GM18507 (cell line): ENCODE measurements at regions not wholly inside any gene's neighbourhood (a gene's known extent, or its start where the extent isn't known, plus 50 kb on each side); places are given as distances from the start of the nearest gene placed in this dataset.
A peak's percentile ranks its signal among the peaks of the same experiment; 100 is the strongest.
"Not testable (repeated sequence)": the region's sequence is repeated elsewhere in the genome, so short reads cannot be mapped to it uniquely, and the experiment has no call there.

ENCODE experiments used
- DNase-seq: peaks from one replicate; pipeline ENCODE4 v3.0.0; 2011; ENCODE audit warnings: low read depth; ENCODE audit not compliant: insufficient read length; ENCODE audit errors: extremely low spot score
- FAIRE-seq: peaks from 2 replicates; lab custom pipeline; 2011; peaks lifted over from hg19 to GRCh38; lab: Jason Lieb, UNC

DNA sequence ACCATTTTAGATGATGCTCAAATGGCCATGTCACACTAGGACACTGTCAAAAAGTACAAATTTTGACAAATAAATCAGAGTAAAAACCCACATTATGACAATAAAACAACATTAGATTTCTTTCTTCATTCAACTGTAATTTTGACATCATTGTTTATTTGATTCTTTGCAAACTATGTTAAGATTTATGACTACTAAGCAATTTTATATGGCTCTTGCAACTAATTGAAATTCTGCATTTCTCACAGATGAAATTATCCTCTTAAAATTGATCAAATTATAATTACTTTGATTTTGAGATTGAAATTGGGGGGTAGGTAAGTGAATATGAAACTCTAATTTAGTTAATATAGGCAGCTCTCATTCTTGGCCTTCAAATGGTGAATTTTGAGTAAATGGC, 59.8 kb downstream of the ATOH1 start:
- DNase-seq (no peak), FAIRE-seq (no peak)

DNA sequence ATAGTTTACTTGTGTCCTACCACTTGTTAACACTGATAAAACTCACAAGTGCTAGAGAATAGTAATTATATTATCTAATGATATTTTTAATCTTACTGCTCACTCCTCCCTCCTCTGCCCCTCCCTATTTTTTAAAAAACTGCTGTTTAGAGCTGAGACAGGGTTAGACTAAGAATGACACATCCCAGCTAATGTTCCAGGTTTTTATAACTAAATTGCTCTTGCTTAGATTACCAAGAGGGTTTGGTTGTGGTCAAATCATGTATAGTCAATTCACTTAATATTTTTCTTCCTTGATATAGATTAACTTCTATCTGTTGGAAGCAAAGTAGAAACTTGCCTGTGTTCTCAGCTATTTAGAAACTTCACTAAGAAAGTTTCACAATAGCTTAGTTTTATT, 60.2 kb downstream of the ATOH1 start:
- DNase-seq (no peak), FAIRE-seq (no peak)

DNA sequence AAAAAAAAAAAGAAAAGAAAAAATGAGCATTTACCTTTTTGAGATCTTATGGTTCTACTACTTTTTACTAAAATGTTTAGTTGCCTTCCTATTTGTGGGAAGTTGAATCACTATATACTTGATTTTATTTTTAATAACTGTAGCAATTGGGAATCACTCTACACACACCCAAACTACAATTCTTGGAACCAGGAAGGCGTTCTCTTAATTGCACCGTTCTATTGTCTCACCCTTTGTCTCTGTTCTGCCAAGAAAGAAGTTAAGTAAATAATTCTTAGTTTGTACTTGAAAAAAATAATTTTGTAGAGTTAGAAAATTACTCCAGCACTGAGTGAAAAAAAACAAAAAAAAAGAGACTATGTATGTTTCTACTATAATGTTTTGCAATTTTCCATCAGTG, 62.7 kb downstream of the ATOH1 start:
- no peak for FAIRE-seq

DNA sequence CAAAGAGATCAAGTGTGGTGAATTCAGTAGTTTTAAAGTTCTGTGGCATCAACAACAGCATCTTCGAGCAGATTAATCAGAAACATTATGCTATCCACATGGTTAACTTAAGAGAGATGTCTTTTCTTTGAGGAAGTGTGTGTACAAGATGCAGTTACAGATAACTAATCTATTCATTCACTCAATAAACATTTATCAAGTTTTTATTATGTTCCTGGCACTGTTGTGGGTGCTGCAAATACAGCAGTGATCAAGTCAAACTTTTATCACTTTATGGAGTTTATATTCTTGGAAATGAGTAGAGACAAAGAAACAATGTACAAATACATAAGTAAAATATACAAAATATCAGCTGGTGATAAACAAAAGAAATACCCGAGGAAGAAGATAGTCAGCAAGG, 66.4 kb downstream of the ATOH1 start:
- no peak for FAIRE-seq

More for the DNA sequence above, 62.7 kb downstream of the ATOH1 start:
- DNase-seq, result no peak

DNA sequence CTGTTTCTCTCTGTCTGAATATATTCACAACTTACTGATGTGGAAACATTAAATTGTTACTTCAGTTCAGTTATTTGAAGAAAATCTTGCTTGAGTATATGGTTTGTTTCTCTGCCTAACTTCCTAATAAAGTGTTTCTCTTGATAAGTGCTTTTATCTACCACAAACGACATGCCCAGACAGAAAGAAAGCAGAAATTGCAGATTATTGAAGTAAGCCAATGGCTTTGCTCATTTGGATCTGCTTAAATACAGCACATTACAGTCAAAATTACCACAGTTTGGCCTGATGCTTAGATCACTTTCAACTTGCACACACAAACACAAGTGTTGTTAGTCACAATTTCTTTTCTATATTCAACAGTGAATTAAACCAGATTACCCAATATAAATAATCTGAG, 68.0 kb downstream of the ATOH1 start:
- DNase-seq (no peak), FAIRE-seq (no peak)

More for the DNA sequence above, 66.4 kb downstream of the ATOH1 start:
- DNase-seq, result no peak

DNA sequence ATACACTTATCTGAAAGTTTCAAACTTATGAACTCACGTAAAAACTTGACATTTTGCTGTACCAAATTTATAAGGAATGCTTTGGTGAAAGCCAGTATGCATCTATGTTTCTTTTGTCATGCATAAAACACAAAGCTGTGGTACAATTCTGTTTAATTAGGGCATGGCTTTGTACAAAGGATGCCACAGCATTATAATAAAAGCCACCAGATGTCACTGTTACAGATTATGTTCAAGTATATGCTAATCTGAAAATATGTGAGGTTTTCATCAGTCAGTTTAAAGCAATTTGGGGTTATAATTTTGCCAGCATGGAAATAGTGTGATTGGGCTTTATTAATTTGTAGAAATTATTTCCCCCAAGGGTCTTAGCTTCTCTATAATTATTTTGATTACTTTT, 69.0 kb downstream of the ATOH1 start:
- FAIRE-seq (no peak), DNase-seq (peak; percentile 4)

DNA sequence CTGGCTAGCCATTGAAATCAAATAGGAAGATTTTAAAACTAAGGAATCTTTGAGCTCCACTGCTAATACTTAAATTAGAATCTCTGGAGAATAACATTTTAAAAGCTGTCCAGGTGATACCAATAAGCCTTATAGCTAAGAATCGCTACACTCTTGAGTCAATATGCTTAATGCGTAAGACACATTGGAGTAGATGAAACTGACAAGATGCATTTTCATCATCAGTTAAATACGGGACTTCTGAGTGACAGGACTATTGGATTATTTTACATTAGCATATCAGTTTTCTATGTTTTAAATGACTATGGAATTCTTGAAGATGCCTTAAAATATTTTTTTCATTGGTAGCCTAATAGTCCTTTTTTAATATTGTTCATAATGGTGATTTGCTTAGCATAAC, 80.2 kb downstream of the ATOH1 start:
- no peak for DNase-seq
- FAIRE-seq, result no peak

DNA sequence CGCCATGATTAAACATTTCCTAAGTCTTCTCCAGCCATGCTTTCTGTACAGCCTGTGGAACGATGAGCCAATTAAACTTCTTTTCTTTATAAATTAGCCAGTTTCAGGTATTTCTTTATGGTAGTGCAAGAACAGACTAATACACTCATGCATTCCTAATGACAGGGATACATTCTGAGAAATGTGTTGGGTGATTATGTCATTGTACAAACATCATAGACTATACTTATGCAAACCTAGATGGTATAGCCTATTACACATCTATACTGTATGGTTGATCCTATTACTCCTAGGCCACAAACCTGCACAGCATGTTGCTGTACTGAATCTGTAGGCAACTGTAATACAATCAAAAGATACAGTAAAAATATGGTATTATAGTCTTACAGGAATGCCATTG, 83.1 kb downstream of the ATOH1 start:
- no peak for FAIRE-seq

DNA sequence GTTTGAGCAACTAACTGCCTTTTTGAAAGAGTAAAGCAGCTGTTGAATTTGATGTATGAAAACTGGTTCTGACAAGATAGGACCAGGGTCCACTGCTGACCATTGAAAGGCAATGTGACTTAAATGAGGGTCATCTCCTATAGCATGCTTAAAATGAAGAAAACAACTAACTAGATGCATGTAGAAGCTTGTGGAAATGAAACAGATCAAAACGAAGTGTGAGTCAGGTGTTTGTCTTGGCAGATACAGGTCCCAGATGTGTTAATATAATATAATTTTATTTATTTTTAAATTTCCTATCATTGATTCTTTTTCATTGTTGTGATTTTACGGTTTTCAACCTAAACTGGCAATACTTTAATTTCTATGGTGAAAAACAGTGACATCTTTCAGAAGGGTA, 83.6 kb downstream of the ATOH1 start:
- DNase-seq, result no peak
- no peak for FAIRE-seq

More for the DNA sequence above, 83.1 kb downstream of the ATOH1 start:
- DNase-seq, result no peak

DNA sequence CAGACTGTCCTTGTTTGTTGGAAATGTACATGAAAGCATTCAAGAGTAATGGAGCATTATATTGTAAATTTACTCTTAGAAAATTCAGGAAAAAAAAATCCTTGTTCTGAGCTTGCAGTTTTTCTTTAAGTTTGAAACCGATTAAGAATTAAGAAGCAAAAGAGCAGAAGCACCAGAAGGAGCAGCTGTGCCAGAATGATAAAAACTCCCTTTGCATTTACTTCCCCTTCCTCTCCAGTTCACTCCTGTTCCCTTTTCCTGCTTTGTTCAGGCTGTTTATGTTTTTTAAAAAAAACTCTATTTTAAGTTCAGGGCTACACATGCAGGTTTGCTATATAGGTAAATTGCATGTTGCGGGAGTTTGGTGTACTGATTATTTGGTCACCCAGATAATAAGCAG, 90.3 kb downstream of the ATOH1 start:
- FAIRE-seq, result no peak
- no peak for DNase-seq

DNA sequence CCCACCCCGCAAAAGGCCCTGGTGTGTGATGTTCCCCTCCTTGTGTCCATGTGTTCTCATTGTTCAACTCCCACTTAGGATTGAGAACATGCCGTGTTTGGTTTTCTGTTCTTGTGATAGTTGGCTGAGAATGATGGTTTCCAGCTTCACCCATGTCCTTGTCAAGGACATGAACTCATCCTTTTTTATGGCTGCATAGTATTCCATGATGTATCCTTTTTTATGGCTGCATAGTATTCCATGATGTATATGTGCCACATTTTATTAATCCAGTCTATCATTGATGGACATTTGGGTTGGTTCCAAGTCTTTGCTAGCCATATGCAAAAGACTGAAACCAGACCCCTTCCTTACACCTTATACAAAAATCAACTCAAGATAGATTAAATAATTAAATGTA, 95.0 kb downstream of the ATOH1 start:
- FAIRE-seq, result not testable (repeated sequence)

DNA sequence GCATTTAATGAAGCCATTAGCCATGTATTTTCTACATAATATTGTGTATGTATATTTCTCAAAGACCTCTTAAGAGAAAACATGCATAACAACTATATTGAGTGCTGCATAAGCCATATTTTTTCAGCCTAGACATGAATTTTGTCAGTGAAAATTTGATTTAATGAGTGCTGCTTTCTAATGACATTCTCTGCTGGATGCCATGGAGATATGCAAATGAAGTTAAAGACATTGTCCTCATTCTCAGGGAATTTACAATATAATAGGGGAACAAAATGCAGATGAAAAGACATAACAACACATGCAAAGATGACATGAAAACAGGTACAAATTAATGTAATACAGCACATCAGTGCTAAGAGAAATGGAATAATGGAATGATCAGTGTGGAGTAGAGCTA, 118.7 kb downstream of the ATOH1 start:
- FAIRE-seq, result no peak
- no peak for DNase-seq

More for the DNA sequence above, 95.0 kb downstream of the ATOH1 start:
- DNase-seq, result not testable (repeated sequence)

DNA sequence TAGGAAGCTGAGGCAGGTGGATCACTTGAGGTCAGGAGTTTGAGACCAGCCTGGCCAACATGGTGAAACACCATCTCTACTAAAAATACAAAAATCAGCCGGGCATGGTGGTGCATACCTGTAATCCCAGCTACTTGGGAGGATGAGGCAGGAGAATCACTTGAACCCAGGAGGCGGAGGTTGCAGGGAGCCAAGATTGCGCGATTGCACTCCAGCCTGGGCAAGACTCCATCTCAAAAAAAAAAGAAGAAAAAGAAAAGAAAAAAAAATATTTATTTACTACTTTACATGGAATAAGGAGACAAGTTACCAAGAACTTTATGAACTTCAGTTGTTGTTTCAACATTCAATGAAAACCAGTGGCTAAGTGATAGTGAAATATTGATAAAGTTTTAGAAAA, 121.7 kb downstream of the ATOH1 start:
- not testable (repeated sequence) for DNase-seq, FAIRE-seq

DNA sequence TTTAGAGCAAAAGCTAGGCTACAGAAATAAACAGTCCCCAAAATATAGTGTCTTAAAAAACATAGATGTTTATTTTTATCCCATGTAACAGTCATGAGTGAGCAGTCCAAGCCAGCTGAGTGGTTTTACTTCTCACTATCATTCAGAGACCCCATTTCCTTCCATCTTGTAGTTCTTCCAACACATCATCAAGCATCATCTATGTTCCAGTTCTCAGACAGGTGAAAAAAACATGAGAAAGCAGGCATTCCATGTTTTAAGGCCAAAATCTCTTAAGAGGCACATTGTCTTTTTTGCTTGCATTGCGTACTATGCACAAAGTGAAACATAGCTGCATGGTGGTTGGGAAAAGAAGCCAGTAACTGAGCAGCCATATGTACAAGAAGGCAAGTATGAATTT, 128.6 kb downstream of the ATOH1 start:
- FAIRE-seq (no peak), DNase-seq (no peak)

DNA sequence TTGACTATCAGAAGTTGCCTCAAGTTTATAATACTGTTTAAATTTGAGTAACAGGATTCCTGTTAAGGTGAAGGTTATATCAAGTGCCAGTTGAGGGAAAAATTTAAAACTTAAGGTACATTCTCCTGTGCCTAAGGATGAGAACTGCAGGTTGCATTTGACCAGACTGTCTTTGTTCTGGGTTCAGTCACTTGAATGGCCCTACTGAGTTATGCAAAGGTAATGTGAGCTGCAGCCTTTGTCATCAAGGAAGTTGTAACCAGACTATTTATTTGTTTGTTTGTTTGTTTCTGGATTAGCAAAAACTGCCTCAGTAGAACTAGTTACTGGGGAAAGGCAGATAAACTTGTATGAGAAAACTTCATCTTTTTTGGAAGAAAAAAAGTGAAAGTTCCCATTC, 131.9 kb downstream of the ATOH1 start:
- FAIRE-seq (no peak), DNase-seq (no peak)

DNA sequence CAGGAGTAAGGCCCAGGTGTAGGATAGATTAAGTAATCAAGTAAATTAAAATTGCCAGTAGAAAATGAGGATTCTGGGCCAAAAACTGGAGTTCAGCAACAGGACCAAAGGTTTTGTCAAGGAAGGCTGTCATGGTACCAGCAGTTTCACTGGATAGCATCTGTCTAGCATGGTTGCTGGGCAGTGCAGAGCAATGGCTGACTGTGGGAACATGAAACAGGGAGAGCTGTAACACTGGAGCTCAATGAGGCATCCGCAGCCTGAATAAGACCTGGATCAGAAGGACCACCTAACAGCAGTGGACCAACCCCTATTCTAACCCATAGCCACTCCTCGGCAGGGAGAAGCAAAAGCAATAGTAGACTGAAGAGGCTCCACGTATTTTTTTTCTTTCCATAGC, 132.4 kb downstream of the ATOH1 start:
- no peak for FAIRE-seq

DNA sequence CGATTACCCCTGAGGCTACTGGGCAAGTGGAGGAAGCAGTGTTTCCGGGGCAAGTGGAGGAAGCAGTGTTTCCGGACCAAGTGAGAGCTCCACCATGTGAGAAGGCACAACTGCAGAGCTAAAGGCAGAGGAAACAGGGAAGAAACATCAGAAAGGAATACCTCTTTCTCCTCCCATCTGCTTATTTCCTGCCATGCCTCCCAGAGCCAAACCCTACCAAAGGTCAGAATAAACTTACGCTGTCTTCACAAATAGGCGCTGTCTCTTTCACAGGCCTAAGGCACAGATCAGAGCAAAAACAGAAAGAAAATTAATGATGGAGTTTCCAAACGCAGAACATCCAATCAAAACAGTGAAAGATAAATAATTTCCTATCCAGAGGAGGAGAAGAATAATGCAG, 153.0 kb downstream of the ATOH1 start:
- DNase-seq (no peak), FAIRE-seq (no peak)

More for the DNA sequence above, 132.4 kb downstream of the ATOH1 start:
- no peak for DNase-seq

DNA sequence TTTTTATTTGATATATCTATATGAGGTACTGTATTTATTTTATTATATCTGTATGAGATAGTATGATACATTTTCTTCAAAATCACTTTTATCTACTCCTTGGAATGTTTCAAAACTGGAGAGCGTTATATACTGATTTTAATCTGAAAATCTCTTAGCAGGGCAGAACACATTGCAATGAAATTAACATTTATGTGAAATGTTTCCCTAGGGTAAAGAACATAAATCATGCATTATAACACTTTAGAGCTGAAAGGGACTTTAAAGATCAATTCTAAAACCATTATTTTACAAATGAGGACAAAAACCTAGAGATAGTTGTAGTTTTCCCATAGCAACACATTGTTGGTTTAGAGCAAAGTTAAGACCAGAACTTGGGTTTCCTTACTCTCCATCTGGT, 153.7 kb downstream of the ATOH1 start:
- DNase-seq, result no peak
- no peak for FAIRE-seq

DNA sequence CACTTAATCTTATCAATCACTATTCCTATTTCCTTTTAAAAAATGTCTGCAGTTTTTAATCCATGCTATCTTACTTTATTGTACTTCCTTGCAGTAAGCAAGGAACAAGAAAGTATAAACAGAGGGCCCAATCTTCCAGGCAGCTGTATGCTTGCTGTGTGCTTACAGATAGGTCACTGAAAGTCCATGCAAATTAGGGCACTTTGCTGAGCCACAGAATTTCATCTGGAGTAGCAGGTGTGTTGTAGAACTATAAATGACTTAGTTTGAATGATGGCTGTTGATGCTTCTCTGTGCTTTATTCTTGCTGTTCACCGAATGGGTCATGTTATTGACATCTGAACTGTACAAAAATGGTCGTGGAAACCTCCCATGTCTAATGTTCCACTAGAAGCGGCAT, 154.6 kb downstream of the ATOH1 start:
- peak; percentile 18 for FAIRE-seq
- DNase-seq, result no peak

DNA sequence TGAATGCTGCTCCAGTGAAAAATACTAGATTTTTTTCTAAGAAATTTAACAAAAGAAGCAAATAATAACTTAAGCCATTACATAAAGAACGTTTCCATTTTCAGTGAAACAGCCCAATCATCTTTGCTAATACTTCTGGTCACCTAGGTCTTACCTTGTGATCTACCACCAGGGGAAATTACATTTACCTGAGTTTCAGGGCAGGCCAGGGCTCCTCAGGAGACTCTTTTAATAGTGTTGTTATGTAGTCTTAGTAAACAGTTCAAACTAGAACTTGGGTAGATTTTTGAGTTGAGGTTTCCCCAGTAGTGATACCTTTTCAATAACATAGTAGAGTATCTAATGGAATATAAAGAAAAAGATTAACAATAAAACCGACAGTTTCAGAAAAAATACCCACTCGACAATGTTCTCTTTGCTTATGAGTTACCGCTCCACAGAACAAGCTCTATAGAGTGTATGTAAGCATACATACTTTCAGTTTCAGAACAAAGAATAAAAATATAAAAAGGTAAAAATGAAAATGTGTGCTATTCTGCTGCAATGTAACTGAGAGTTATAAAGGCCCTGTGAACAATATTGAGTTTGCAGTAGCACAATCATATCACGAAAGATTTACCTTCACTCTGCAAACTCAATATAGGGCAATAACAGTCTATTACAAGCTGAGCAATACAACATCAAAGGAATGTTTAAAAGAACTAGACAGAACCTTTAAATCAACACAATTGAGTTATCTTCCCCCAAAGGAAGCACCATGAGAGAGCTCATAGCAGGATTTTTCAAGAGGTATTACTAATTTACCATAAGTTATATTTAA, 165.8 kb downstream of the ATOH1 start:
- FAIRE-seq, result no peak
- DNase-seq, result no peak

DNA sequence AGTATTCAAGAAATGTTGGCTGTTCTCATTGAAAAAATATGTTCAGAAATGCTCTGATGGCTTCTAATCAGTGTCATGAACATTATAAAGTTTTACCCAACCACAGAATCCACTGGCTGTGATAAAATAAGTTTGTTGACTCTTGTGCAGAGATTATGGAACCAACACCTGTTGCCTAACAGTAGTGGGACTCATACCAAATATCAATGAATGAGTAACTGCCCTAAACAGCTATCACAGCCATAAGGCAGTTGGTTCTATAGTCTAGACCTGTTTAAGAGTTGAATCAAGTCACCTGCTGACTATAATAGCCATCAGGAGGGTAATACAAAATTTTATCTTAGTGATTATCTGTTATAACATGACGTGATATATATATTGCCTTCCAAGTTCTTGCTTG, 168.3 kb downstream of the ATOH1 start:
- no peak for DNase-seq
- no peak for FAIRE-seq

DNA sequence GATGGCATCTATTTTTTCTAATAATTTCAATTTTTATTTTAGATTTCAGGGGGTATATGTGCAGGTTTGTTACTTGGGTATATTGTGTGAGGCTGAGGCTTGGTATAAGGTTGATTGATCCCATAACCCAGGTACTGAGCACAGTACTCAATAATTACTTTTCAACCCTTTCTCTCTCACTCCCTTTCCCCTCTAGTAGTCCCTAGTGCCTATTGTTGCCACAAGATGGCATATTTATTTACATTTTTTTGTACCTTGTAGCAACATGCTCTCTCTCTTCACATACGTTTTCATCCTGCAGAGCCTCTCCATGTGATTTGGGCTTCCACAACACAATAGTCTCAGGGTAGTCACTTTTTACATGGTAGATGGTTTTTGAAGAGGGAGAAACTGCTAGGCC, 172.0 kb downstream of the ATOH1 start:
- FAIRE-seq (no peak), DNase-seq (no peak)
